ENCODE measurements at regions not wholly inside any gene's neighbourhood (a gene's known extent, or its start where the extent isn't known, plus 50 kb on each side); places are given as distances from the start of the nearest gene placed in this dataset.

DNA sequence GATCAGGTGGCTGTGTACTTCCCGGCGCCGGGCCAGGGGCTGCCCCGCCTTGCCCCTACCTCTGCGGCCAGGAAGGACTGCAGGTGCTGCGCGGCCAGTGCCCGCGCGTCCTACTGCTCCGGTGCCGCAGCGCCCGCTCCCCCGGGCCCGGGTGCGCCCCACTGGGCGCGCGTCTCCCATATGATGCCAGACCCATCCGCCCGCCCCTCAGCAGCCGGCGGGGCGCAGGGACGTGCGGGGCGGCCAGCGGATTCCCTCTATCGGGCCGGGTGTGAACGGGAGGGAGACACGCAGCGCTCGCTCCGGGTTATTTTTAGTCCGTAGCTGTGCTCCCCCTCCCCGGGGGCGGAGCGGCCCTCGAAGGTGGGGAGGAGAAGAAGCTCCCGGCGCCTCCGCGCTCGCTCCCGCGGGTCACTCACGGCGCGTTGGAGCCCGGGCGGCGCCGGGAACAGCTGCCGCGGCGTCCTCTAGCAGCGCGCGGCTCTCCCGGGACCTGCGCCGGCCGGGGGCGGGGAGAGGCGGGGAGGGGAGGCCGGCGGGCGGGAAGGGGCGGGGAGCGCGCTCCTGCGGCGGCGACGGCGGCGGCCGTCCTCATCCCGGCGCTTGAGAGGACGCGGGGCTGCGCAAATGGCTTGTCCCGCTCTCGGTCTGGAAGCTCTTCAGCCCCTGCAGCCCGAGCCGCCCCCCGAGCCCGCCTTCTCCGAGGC is 103.6 kb downstream of the UCHL1 start:
- DNase-seq, result no peak

DNA sequence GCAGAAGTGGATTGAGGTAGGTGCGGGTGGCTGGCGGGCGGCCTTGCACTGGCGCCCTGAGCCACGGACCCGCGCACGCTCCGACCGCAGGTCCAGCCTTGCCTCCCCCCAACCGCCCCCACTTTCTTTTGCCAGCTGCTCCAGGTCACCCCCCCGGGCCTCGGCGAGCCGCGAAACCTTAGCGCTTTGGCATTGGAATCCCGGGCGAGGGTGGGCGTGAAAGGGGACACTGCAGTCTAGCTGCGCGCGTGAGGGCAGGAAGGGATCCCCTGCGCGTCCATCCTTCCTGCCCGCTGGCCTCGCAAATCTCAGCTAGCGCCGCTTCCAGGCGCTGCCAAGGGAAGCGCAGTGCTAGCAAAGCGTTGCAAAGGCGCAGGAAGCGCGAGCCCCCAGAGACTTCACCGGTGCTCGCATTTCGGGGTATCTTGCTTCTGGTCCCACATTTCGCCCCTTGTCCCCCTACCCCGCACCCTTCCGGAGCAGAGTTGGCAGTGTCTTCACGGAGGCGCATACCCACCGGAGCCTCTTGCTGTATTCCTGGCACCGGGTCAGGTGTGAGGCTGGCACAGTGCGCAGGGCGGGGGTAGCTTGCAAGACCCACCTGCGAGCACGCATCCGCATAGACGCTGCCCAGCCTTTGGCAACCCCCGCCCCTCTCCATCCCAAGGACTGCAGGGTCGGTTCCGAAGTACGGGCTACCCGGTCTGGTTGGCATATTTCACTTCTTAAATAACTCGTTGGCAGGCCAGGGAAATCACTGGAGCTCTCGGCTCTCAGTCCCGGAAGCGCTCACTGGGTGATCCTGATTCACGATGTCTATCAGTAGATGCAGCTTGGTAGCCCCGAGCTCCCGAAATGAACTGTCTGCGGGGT is 104.4 kb downstream of the UCHL1 start:
- no peak for DNase-seq

GRCh38 chr4:41361794-41362526 is 105.2 kb downstream of the UCHL1 start:
- DNase-seq, result no peak

DNA sequence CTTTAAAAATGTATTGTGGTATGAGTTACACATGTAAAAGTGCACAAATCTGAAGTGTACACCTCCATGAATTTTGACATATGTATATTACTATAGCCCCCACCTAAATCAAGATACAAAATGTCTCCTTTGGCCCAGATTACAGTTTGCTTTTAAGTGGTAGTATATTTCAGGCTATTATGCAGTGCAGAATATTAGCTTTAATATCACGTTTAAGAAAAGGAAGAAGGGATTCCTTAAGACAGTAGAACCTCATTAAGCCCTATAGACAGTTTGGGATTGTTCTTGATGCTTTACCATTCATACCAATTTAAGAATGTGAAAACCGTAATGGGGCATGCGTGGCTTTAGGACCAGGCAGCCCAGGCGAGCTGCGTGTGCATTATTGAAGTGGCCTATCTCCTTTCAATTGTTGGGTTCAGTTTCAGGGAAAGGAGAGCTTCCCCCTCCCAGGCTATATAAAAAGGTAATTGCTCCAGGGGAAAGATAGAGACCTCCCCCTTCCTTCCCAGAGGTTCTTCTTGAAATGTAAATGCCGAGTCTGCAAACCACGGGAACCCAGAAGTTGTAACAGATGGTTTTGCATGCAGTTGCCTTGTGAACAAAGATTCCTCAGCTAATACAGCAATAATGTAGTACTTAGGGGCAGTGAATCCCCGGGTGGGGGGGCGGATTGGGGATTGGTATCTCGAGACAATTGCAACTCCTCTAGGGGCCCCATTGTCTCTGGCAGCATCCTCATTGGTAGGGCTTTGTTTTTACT is 106.1 kb downstream of the UCHL1 start:
- no peak for DNase-seq

DNA sequence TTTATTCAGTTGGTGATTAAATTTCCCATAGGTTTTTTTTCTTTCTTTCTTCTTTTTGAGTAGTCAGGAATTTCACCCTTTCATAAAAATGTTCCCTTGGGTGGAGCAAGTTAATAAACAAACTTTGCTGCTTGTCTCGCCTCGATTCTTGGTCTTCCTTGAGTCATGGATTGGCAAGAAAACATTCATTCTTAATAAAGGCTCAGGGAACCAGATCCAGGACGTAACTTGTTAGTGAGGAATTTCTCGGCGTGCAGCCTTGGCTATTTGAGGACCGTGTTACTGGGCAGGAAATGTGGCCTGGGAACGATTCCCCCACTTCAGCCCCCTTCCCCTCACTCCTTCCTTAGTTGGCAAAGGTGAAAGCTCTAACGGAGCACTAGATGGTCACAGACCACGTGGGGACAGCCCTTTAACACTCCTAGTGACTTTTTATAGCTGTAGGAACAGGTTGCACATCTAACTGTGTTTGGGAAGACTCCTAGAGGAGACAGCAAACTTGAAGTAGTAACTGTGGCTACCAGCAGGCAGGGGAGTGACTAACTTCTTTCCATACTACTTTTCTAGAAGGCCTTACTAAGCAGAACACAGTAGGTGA is 106.8 kb downstream of the UCHL1 start:
- DNase-seq, result no peak

GRCh38 chr4:41364876-41365275 is 108.1 kb downstream of the UCHL1 start:
- DNase-seq, result no peak

GRCh38 chr4:41365681-41366080 is 109.0 kb downstream of the UCHL1 start:
- no peak for DNase-seq

DNA sequence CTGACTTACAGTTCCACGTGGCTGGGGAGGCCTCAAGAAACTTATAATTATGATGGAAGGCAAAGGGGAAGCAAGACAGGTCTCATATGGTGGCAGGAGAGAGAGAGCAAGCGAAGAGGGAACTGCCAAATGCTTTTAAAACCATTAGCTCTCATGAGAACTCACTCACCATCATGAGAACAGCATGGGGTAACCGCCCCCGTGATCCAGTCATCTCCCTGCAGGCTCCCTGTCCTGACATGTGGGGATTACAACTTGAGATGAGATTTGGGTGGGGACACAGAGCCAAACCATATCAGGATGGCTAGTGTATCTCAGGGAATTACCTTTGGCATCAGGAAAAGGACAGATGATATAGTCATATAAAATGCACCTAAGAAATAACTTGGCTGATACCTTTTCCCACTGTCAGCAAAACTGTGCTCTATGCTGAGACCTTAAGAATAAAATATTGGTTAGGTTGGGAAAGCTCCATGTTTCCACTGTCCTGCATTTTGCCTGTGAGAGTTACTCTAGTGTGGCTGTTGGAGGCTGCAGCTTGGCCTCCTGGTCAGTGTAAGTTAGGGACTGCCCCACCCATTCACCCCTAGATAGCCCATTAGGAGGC is 110.3 kb downstream of the UCHL1 start:
- DNase-seq, result no peak

DNA sequence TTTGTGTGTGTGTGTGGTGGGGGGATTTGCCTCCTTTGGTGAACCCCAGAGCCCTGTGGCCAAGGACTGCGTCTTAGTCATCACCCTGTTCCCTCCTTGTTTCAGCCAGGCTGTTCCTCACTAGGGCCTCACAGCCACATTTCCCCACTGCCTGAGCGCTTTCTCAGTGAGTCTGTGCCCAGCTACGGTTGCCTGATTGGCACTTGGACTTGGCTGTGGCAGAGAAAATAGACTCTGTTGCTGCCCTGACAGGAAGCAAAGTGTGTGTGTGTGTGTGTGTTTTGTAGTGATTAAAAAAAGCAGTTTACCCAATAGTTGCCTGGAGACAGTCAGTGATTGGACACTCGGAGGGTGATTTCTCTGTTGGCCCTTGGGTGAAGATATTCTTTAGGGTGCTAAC is 113.0 kb downstream of the UCHL1 start:
- DNase-seq, result no peak

GRCh38 chr4:41373221-41373620 is 116.5 kb downstream of the UCHL1 start:
- DNase-seq, result no peak

DNA sequence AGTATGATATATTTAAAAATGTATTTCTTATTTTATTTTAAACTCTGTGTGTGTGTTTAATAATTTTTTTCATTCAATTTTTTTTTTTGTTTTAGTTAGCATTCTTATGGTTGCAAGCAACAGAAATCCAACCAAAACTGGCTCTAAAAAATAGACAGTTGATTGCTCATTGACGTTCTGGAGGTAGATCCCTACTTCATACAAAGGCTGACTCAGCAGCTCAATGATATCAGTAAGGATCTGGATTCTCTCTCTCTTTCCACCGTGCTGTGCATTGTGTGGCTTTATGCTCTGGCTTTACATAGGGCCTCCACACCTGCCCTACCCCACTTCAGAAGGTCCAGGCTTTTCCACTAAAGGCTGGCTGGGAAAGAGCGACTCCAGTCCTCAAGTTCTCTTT is 117.8 kb downstream of the UCHL1 start:
- DNase-seq, result no peak

GRCh38 chr4:41375561-41375960 is 118.8 kb downstream of the UCHL1 start:
- no peak for DNase-seq

DNA sequence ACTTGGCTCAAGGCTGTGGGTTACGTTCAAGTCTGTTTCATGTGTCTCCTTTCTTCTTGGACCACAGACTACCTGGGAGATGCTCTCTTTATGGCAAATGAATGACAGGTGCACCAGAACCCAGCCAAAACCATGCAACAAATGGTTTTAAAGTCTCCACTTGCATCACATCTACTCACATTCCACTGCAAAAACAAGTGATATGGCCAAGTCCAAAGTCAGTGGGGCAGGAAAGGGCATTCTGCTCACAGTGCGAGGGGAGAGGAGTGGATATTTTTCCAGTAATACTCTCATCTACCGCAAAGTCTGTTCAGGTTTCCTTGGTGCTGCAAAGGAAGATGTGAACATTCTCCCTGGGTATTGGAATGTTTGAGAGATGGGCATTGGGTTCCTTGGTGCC is 120.5 kb downstream of the UCHL1 start:
- no peak for DNase-seq

- no peak for DNase-seq
Observed at GRCh38 chr4:41379230-41379629, 122.5 kb downstream of the UCHL1 start.

- no peak for DNase-seq
Observed at GRCh38 chr4:41380511-41381157, 123.9 kb downstream of the UCHL1 start.

GRCh38 chr4:41381384-41381783 is 124.7 kb downstream of the UCHL1 start:
- no peak for DNase-seq

DNA sequence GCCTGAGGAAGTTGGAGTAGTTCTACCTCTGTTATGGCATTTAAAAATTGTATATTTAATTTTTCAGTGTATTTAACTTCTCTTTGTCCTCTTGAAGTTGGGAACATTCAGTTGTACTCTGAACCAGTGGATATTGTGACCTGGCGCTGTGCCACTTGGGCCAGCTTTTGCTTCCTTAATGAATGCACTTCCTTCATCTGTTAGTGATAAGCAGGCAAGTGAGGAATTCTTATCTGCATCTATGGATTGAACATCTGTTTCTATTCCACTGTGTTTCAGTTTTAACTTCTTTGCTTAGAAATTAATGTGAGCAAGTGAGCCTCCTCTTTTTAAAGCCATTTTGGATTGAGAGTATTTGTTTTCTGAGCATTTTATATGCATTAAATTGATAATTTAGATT is 128.3 kb downstream of the UCHL1 start:
- DNase-seq, result no peak

- no peak for DNase-seq
Observed at GRCh38 chr4:41385481-41385880, 128.8 kb downstream of the UCHL1 start.

DNA sequence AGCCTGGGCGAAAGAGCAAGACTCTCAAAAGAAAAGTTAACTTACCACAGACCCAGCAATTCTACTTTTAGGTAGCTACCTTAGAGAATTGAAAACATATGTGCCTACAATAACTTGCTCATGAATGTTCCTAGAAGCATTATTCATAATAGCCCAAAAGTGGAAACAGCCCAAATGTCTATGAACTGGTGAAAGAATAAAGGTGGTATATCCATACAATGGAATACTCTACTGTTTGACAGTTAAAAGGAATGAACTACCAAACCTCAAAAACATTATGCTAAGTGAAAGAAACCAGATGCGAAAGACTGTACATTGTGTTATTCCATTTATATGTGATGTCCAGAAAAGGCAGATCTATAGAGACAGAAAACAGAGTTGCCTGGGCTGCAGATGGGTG is 131.4 kb downstream of the UCHL1 start:
- DNase-seq, result no peak

GRCh38 chr4:41389356-41389755 is 132.6 kb downstream of the UCHL1 start:
- no peak for DNase-seq

GRCh38 chr4:41390661-41391060 is 133.9 kb downstream of the UCHL1 start:
- no peak for DNase-seq

- no peak for DNase-seq
Observed at GRCh38 chr4:41391271-41391670, 134.5 kb downstream of the UCHL1 start.
